ENCODE measurements at regions not wholly inside any gene's neighbourhood (a gene's known extent, or its start where the extent isn't known, plus 50 kb on each side); places are given as distances from the start of the nearest gene placed in this dataset.

- no peak for DNase-seq
Observed at GRCh38 chr15:61736790-61737189, 323.5 kb downstream of the VPS13C start.

DNA sequence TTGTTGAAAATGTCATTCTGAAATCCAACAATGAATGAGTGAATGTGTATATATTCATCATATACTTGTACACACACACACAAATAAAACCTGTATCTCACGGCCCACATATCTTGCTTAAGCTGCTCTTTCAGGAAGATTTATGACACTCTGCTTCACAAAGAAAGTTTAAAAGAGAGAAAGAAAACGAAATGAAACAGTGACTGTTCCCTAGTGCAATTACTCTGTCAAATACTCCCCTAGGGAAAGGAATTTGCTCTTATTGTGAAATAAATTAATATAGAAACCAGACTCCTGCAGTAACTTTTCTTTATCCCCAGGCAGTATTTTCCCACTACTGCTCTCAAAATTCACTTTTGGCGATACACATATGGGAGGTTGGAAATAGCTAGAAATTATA, 329.1 kb downstream of the VPS13C start:
- DNase-seq, result no peak

DNA sequence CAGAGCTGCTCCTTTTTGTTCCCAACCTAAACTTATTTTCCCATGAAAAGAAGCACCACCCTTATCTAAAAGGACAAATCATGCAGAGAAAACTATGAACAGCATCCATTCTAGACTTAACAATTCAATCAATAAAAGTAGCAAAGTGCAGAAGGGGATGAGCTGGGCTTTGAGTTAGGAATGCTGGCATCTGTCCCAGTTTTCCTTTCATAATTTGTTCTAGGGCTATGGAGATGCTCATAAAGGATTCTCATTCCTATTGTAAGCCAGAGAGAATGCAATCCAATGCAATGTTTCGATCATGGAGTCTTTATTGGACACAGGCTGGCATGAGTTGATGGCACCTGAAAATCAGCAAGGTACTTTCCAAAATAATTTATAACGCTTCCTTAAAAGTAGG, 330.6 kb downstream of the VPS13C start:
- DNase-seq, result no peak

DNA sequence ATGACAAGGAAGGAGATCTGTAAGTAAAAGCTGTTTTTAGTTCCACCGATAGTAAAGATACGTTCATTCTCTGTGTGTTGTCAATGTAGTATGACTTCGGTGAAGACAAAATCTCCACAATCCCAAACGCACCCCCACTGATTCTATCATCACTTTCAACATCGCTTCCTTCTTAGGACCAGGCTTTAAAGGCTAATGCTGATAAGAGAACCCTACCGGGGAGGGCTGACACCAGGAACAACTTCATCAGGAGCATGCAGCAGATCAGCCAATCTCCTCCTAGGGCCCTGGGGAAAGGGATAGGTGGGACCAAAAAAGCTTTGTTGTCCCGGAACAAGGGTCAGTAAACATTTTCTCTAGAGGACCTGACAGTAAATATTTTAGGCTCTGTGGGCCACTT, 334.1 kb downstream of the VPS13C start:
- no peak for DNase-seq

DNA sequence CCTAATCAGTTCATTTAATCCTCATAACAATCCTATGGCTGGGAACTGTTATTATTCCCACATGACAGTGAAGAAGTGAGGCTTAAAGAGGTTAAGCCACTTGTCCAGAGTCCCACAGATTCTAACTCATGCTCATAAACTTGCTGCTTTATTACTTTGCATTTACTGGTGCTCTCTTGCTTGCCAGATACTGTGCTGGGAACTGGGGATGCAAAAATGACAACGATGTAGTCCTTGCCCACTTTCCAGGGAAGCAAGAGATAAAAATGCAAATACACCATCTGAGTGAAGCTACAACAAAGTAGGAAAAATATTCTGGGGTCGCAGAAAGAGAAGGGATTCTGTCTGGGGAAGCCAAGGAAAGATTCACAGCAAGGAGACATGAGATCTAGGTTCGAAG, 335.0 kb downstream of the VPS13C start:
- no peak for DNase-seq

DNA sequence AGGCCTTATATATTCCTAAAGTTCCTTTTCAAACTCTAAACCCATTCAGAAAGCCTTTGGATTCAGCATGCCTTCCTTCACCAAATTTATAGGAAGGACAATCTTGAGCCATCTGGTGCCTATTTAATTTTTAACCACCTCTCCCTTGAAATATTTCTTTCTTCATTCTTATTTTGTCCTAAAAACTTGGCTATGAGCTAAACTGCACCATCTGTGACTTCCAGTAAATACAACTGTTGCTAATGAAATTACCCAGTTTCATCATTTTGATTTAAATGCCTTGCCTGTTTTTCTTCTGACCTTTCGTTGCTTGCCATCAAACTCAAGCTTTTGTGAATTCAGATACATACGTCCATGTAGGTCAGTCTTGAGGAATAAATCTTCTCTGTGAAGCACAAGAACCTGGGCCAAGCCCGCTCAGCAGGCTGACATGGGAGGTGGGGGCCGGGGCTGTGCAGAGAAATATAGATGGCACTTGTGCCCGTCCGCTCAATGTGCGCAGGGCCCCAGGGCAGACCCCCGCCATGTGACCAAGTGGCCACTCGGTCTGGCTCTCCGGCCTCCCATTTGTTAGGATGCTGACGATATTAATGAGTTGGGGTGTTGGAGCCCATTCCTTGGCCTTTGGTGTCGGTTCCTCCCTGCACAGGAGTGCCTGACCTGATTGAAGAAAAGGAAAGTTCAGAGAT, 335.9 kb downstream of the VPS13C start:
- DNase-seq, result no peak

DNA sequence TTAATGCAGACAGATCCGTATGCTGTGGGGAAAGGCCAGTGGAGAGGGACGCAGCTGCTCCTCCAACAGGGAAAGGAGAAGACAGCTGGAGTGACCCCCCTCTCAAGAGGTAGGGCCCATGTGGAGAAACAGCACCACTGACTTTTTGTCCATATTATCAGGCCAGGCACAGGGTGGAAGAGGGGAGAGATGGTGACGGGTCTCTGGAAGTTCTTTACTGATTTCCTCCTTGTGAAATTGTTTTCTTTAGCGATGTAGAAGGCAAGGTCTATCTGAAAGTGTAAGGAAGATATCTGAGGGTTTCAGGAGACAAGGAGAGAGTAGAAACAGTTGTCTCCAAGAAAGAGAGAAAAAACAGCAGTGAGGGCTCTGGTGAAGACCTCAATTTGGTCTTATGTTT, 338.8 kb downstream of the VPS13C start:
- no peak for DNase-seq

GRCh38 chr15:61720197-61720704, 340.0 kb downstream of the VPS13C start:
- DNase-seq, result no peak

GRCh38 chr15:61715082-61715481, 345.2 kb downstream of the VPS13C start:
- DNase-seq, result peak; percentile 70

- no peak for DNase-seq
Observed at GRCh38 chr15:61712129-61712759, 348.0 kb downstream of the VPS13C start.

DNA sequence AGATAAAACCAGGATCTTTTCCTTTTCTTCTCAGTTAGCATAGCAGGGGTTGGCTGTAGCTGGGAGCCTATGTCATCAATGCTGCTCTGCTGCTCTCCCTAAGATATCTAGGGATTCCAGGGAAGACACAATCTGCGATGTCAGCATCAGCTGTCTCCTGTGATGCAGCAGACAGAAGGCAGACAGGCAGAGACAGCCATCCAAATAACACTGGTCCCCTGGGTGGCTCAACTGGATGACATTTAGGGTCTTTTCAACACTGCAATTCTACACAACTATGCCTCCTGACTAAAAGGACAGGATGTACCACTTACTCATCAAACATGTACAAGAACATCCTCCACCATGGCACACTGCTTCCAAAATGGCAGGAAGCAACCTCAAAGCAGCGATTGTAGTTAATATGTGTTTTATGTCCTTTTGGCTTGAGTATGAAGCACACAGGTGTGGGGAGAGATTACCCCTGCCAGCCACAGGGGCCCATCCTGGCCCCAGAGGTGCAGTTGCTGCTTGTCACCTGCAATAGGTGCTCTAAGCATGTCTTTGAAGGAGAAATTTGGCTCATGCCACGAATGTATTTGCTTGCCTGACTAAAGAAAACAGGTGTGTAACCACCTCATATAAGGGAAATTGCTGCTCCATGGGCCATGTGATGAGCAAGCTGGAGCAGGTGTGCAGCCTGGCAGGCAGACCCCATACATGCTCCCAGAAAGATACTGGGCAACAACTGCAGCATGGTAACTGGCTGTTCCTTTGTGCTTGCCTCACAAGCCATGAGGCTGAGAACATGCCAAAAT, 357.8 kb downstream of the VPS13C start:
- DNase-seq, result peak; percentile 68

DNA sequence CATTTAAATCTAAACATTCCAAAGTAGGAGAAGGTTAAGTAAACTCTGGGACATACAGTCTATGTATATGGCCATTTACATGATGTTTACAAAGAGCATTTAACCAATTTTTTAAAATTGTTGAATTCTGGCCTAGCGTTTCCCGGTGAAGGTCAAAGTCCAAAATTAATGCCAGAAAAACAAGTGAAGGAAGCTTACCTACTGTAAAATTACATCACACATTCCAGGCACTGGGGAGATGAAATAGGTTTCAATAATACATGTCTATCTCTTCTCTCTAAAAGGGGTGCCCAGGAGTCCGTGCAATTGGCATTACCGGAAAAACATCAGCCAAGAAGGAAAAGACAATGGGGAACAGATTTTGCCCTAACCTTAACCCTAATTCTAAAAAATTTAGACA, 358.8 kb downstream of the VPS13C start:
- DNase-seq, result no peak

- DNase-seq, result no peak
Observed at GRCh38 chr15:61700803-61701202, 359.4 kb downstream of the VPS13C start.

DNA sequence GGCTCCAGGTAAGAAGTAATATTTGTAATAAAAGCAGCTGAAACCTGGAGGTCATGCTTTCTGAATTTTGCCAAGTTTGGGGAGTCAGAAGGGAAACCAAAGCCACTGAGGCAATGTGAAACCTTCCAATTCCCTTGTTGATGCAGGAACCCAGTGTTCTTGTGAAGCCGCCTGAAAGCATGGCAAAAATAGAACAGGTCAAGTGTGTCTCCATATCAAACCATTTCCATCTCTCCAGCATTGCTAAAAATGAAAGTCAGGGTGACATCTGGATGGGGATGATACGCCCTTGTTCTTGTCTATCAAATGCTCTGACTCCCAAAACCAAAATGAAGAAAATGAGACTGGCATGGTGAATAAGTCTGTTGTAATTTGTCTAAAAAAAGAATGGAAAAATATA, 362.5 kb downstream of the VPS13C start:
- no peak for DNase-seq

DNA sequence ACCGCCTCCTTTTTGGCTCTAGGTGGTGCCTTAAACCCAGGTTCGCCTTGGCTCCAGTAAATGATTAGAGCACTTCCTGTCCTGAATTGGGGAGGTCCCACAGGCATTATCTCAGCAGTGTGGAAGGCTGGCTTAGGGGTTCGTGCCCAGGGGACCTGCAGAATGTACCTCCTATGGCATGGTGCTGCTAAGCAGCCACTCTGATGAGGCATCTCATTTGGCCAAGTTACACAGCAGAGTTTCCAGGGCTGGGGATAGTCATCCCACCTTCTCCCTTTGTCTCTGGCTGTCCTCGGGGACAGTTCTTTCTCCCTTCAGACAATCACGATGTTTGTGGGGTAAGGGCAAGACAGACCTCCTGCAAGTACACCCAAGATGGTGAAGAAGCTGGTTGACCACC, 371.2 kb downstream of the VPS13C start:
- DNase-seq, result no peak

- no peak for DNase-seq
Observed at GRCh38 chr15:61687651-61688050, 372.6 kb downstream of the VPS13C start.

DNA sequence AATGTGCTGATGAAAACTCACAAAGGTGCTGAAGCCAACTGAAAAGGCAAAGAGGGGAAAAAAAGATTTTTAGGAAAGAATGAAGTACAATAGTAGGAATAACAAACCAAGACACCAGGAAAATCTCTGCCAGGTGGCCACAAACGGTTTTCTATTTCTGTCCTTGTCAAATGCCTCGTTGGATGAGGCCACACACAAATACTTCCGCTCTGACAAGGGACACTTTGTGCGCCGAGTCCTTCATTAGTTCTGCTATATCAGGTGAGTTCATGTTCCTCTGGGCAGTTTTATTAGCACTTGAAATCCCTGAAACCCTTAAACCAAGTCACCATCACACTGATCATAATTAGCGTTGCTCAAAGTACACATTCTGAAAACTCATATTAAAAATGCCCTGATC, 373.1 kb downstream of the VPS13C start:
- no peak for DNase-seq

- DNase-seq, result no peak
Observed at GRCh38 chr15:61685971-61686370, 374.3 kb downstream of the VPS13C start.

DNA sequence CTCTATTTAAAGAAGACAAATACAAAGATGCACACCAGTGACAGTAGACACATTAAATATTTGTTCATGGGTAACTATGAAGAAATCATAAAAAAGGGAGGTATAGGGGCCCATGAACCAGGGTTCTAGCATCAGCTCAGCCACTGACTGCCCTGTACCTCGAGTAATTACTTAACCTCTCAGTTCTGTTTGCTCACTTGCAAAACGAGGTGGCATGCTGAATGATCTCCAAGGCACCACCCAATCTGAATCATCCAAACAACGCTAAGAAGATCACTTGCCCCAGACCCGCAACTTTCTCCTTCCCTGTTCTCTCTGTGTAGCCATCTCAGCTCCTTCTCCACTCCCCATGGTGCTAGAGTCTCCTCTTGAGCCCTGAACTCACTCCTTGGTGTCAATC, 374.7 kb downstream of the VPS13C start:
- DNase-seq, result no peak

GRCh38 chr15:61684749-61685467, 375.3 kb downstream of the VPS13C start:
- DNase-seq, result no peak

GRCh38 chr15:61682891-61683735, 377.1 kb downstream of the VPS13C start:
- no peak for DNase-seq

- DNase-seq, result peak; percentile 47
Observed at GRCh38 chr15:61681676-61682075, 378.6 kb downstream of the VPS13C start.

Measured in NCI-H146 (cell line).